ENCODE measurements at regions not wholly inside any gene's neighbourhood (a gene's known extent, or its start where the extent isn't known, plus 50 kb on each side); places are given as distances from the start of the nearest gene placed in this dataset.

DNA sequence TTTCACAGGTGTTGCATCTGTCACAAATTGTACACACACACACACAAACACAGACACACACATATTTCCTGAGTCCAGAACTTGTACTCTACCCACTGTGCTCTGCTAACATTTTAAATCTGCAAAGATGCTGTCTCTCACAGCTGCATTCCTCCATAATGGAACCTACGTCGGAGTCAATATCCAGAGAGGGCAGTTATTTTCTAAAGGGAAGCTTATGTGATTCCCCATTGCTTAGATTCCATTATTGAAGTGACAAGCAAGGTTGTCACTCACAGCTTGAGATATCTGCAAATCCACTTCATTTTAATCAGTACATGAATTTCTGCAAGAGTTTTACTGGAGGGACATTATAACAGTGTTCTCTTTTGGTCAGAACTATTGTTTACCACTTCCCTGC lies 992.4 kb downstream of the NSUN3 start:
- H3K4me1 ChIP-seq (ENCODE audit: insufficient read depth, low read length): no peaks in the 10 kb centered on the region
- no peaks in the 10 kb centered on the region for H3K79me2 ChIP-seq (ENCODE audit: insufficient read depth, low read length)
- H3K36me3 ChIP-seq (ENCODE audit: insufficient read depth, low read length): no peaks in the 10 kb centered on the region
- TF ChIP-seq, protein P1, sequence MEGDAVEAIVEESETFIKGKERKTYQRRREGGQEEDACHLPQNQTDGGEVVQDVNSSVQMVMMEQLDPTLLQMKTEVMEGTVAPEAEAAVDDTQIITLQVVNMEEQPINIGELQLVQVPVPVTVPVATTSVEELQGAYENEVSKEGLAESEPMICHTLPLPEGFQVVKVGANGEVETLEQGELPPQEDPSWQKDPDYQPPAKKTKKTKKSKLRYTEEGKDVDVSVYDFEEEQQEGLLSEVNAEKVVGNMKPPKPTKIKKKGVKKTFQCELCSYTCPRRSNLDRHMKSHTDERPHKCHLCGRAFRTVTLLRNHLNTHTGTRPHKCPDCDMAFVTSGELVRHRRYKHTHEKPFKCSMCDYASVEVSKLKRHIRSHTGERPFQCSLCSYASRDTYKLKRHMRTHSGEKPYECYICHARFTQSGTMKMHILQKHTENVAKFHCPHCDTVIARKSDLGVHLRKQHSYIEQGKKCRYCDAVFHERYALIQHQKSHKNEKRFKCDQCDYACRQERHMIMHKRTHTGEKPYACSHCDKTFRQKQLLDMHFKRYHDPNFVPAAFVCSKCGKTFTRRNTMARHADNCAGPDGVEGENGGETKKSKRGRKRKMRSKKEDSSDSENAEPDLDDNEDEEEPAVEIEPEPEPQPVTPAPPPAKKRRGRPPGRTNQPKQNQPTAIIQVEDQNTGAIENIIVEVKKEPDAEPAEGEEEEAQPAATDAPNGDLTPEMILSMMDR (IDR thresholded peaks at IDR 0.05; ENCODE audit: extremely low read depth, low read depth, low read length): no peak
- H3K9me3 ChIP-seq (ENCODE audit: low read depth, low read length): no peaks in the 10 kb centered on the region
- H3K4me3 ChIP-seq (ENCODE audit: insufficient read depth, low read length): no peak overlapping the region
- no peak overlapping the region for H3K27ac ChIP-seq (ENCODE audit: low read depth, low read length)
- H4K20me1 ChIP-seq (ENCODE audit: insufficient read depth, low read length): no peaks in the 10 kb centered on the region
- H3K27me3 ChIP-seq (ENCODE audit: insufficient read depth, low read length): no peaks in the 10 kb centered on the region
- H2AFZ ChIP-seq (ENCODE audit: low read length): no peak overlapping the region
- no peak for DNase-seq (ENCODE audit: insufficient read length, low spot score, missing footprints)
- H3K4me2 ChIP-seq (ENCODE audit: insufficient read depth, low read length): no peak overlapping the region

DNA sequence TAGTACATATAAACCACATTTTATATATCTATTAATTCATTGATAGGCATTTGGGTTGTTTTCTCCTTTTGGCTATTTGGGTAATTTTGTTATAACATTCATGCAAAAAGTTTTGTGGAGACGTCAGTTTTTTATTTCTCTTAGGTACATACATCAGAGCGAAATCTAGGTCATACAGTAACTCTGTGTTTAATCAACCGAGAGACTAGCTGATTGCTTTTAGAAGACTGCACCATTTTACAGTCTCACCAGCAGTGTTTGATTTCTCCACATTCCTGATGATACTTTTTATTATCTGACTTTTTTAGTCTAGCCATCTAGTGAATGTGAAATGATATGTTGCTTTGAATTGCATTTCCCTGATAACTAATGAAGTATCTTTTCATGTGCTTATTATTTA lies 1019.3 kb downstream of the NSUN3 start:
- H3K36me3 ChIP-seq (ENCODE audit: insufficient read depth, low read length): no peaks in the 10 kb centered on the region
- no peak overlapping the region for H3K27ac ChIP-seq (ENCODE audit: low read depth, low read length)
- TF ChIP-seq, protein P1 (IDR thresholded peaks at IDR 0.05; ENCODE audit: extremely low read depth, low read depth, low read length): no peak
- no peak overlapping the region for H3K4me3 ChIP-seq (ENCODE audit: insufficient read depth, low read length)
- H4K20me1 ChIP-seq (ENCODE audit: insufficient read depth, low read length): no peaks in the 10 kb centered on the region
- H3K9me3 ChIP-seq (ENCODE audit: low read depth, low read length): no peaks in the 10 kb centered on the region
- no peak for DNase-seq (ENCODE audit: insufficient read length, low spot score, missing footprints)
- no peaks in the 10 kb centered on the region for H3K27me3 ChIP-seq (ENCODE audit: insufficient read depth, low read length)
- no peak overlapping the region for H2AFZ ChIP-seq (ENCODE audit: low read length)
- H3K4me1 ChIP-seq (ENCODE audit: insufficient read depth, low read length): no peaks in the 10 kb centered on the region
- no peaks in the 10 kb centered on the region for H3K79me2 ChIP-seq (ENCODE audit: insufficient read depth, low read length)
- H3K4me2 ChIP-seq (ENCODE audit: insufficient read depth, low read length): no peak overlapping the region

DNA sequence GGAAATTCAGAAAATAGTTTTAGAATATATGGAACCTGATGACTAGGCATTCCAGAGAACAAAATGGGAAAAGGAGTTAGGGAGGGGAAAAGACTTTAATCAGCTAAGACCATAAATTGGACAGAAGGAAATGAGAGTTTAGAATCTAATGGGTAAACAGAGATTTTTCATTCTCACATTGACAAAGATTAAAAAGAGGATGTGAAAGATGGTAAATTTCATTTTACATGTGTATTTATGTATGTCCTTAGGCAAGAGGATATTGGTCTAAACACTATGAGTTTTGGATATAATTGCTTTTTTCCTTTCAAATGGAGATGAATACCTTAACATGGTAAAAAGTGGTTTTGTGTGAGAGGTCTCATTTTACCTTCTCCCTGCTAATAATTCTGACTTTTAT lies 1021.9 kb downstream of the NSUN3 start:
- Histone ChIP-seq H3K27me3 (ENCODE audit: insufficient read depth, low read length) (no peaks in the 10 kb centered on the region), H4K20me1 (ENCODE audit: insufficient read depth, low read length) (no peaks in the 10 kb centered on the region), H3K4me3 (ENCODE audit: insufficient read depth, low read length) (no peak overlapping the region), H3K4me2 (ENCODE audit: insufficient read depth, low read length) (no peak overlapping the region), H2AFZ (ENCODE audit: low read length) (no peak overlapping the region), H3K9me3 (ENCODE audit: low read depth, low read length) (no peaks in the 10 kb centered on the region), H3K79me2 (ENCODE audit: insufficient read depth, low read length) (no peaks in the 10 kb centered on the region), H3K36me3 (ENCODE audit: insufficient read depth, low read length) (no peaks in the 10 kb centered on the region), H3K4me1 (ENCODE audit: insufficient read depth, low read length) (no peaks in the 10 kb centered on the region), H3K27ac (ENCODE audit: low read depth, low read length) (no peak overlapping the region)
- DNase-seq (ENCODE audit: insufficient read length, low spot score, missing footprints): no peak
- TF ChIP-seq, protein P1 (IDR thresholded peaks at IDR 0.05; ENCODE audit: extremely low read depth, low read depth, low read length): no peak

DNA sequence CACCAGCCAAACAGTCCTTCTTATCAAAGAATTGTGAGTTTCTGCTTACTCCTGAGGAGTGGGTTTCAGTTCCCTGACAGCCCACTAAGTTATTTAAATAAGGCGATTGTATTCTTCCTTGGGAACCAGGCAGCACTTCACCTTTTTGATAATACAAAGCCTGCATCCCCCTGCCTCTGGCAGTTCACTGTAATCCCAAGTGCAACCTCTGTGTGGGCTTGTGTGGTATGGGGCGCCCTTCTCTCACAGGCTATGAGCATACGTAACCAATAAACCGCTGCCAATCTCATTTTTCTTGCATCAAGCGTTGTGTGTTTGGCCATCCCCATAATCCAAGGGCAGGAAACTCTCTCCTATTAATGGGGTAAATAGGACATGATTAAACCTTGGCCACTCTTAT lies 1025.6 kb downstream of the NSUN3 start:
- Histone ChIP-seq H3K27ac (ENCODE audit: low read depth, low read length) (no peak overlapping the region), H3K9me3 (ENCODE audit: low read depth, low read length) (peaks cover 2% of the 10 kb centered on the region), H3K4me3 (ENCODE audit: insufficient read depth, low read length) (no peak overlapping the region), H3K27me3 (ENCODE audit: insufficient read depth, low read length) (no peaks in the 10 kb centered on the region), H3K36me3 (ENCODE audit: insufficient read depth, low read length) (no peaks in the 10 kb centered on the region), H3K4me2 (ENCODE audit: insufficient read depth, low read length) (no peak overlapping the region), H3K79me2 (ENCODE audit: insufficient read depth, low read length) (no peaks in the 10 kb centered on the region), H3K4me1 (ENCODE audit: insufficient read depth, low read length) (no peaks in the 10 kb centered on the region), H2AFZ (ENCODE audit: low read length) (no peak overlapping the region), H4K20me1 (ENCODE audit: insufficient read depth, low read length) (no peaks in the 10 kb centered on the region)
- TF ChIP-seq, protein P1 (IDR thresholded peaks at IDR 0.05; ENCODE audit: extremely low read depth, low read depth, low read length): no peak
- DNase-seq (ENCODE audit: insufficient read length, low spot score, missing footprints): no peak

Data from osteoblast (primary cell).